CD4-positive, alpha-beta T cell treated with Interleukin-17A for 1 hour (primary cell): ENCODE measurements at regions not wholly inside any gene's neighbourhood (a gene's known extent, or its start where the extent isn't known, plus 50 kb on each side); places are given as distances from the start of the nearest gene placed in this dataset.
"Not testable (repeated sequence)": the region's sequence is repeated elsewhere in the genome, so short reads cannot be mapped to it uniquely, and the experiment has no call there.

ENCODE experiments used
- DNase-seq: peaks from one replicate; pipeline ENCODE4 v3.0.0-alpha.2; 2020

DNA sequence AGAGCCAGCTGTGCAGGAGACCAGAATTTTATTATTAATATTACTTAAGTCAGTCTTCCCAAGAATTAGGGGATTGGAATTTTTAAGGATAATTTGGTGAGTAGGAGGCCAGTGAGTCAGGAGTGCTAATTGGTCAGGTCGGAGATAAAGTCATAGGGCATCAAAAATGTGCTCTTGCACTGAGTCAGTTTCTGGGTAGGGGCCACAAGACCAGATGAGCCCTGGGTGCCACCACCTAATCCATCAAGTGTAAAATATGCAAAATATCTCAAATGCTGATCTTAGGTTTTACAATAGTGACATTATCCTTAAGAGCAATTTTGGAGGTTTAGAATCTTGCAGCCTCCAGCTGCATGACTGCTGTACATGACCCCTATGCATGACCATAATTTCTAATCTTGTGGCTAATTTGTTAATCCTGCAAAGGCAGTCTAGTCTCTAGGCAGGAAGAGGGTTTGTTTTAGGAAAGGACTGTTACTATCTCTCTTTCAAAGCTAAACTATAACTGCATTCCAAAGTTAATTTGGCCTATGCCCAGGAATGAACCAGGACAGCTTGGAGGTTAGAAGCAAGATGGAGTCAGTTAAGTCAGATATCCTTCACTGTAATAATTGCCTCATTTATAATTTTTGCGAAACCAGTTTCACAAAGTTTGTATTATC, 215.9 kb downstream of the RNF152 start:
- no peak for DNase-seq

GRCh38 chr18:61669320-61669719, 223.5 kb downstream of the RNF152 start:
- DNase-seq: no peak

- no peak for DNase-seq
Observed at GRCh38 chr18:61666876-61667590, 225.8 kb downstream of the RNF152 start.

- DNase-seq: no peak
Observed at GRCh38 chr18:61664419-61665084, 228.3 kb downstream of the RNF152 start.

DNA sequence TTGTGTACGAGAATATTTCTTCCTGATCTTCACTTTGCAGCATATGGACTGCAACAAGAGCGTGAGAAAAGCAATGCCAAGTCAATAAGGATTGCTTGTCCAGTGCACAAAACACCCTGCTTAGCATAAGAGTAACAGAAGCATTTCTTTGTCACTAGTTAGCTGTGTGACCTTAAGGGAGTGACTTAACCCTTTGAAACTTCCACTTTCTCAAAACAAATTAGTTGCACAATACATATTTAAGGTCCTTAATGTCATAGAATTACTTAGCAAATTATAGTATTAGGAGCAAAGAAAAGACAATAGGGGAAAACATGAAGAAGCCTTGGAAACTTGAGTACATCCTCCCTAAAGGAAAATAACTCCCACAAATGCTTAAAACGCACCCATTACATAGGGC, 230.1 kb downstream of the RNF152 start:
- DNase-seq: no peak

DNA sequence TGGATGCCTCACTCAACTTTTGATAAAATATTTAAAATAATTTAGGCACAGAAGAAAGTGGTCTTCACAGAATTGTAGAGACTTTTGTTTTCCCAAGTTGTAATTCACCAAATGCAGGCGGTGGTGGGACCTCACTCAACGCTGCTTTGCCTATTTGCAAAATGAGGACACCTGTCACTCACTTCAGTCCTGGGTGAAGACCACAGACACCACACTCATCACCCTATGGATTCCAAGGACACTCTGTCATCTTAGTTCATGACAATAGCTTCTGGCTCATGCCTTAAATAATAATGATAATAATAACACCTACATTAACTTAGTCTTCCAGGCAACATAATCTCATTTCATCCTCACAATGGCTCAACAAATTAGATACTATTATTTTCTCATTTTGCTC, 234.4 kb downstream of the RNF152 start:
- DNase-seq: no peak

DNA sequence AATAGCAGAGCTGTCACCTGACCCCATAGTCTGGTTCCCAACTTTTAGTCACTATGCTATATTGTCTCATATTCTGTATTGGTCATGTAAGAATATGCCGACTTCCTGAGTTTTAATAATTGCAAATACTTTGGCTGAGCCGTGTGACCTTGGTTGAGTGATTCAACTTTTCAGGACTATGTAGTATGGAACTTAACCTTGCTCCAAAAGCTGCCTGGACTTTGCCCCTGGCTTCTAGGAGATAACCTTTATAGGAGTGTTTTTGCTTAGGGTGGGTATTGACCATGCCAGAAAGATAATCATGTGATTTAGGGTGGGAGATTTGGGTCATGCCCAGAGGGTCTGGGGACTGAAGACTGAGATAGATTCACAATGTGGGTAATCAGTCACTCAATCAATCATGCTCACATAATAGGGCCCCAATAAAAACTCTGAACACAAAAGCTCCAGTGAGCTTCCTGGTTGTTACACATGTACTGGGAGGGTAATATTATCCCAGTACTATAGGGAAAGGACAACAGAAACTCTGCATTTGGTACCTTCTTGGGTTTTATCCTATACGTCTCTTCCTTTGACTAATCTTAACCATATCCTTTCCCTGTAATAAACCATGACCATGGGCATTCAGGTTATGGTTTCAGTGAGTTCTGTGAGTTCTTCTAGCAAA, 235.6 kb downstream of the RNF152 start:
- no peak for DNase-seq

DNA sequence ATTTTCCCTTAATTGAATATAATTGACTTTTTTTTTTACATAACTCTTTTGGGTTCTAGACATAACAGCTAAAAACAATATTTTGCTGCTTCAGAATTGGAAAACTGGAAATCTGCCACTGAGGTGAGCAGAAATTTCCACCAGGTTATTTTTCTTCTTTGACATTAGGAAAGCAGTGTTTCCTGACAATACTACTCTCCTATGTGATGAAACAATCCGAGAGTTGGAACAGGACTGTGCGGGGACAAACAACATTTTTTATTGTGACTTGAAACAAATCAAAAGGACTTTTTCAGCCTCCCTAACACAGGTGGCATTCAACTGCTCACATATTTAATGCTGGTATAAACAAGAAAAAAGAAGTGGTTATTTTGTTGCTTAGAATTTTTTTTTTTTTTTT, 237.2 kb downstream of the RNF152 start:
- no peak for DNase-seq

- no peak for DNase-seq
Observed at GRCh38 chr18:61653823-61654551, 238.8 kb downstream of the RNF152 start.

GRCh38 chr18:61651880-61652268, 240.9 kb downstream of the RNF152 start:
- no peak for DNase-seq

DNA sequence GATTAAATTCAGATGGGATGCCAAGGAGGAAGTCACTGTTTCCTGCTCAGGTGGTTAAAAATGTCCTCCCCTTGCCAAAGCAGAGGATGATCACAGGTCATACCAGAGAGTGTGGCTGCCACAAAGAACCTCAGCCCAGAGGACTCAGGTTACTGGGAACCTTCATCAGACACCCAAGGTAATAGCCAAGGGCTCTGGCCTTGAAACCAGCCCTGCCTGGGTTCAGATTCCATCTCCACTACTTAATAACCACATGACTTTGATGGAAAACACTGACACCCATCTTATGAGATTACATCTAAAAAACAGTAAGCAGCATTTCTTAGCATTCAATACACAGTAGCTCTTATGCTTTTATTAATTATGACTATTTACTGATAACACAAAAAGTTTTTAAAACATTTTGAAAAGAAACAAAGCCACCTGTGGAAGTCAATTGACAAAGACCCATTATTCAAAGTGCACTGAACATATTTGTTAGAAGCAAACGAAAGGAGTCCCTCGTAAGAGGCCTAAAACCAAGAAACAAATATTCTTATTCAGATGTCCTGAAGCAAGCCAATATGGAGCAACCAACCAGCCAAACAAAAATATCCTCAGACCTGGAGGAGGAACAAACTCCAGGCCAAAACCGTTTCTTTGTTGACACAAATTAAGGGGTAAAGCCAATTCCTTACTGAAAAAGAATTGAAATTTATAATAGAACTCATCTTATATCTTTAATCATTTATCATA, 241.5 kb downstream of the RNF152 start:
- no peak for DNase-seq

DNA sequence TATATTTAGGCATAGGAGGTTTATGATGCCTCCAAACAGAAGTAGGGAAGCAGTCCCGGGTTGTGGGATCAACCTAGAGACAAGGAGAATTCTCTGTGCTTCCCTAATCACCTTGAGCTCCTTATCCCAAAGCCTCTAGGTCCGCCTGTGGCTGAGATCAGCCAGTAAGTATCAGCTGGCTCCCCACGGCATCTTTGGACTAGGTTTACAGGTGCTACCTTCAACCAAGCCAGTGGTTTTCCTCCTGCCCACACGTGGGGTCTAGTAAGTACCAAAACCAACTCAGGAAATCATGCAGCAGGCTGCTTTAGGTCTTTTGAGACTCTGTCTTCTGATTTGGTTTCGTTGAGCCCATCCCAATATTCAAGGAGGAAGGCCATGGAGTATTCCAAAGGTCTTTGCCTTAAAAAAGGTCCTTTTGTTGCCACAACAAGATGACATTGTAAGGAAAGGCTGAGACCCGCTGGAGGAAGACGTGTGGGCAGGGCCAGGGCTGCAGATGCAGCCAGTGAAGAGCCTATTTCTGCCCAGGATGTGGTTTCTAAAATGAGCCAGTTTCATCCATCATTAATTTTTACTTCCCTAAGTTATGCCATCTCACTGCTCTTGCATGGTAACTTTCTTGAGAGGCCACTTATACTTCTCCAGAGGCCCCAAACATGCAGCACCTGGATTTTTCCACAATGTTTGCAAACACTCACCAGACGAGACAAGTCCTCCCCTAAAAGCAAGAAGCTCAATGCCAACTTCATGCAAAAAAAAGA, 248.7 kb downstream of the RNF152 start:
- DNase-seq: no peak

DNA sequence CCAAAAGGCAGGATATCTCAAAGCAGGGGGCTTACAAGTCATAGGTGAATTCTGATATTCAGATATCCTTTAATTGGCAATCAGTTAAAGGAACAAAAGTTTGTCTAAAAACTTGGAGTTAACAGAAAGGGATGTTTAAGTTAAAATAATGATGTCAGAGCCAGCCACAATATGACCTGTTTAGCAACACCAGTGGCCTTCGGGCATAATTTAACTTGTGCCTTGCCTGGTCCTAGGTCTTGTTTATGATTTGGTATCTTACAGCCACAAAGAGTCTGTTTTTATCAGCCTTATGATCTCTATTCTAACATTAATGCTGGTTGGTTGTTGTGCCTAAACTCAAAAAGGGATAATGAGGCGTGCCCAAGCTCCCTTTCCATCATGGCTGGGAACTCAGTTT, 252.9 kb downstream of the RNF152 start:
- DNase-seq: no peak

GRCh38 chr18:61637905-61638595, 254.8 kb downstream of the RNF152 start:
- no peak for DNase-seq

- DNase-seq: no peak
Observed at GRCh38 chr18:61637319-61637718, 255.5 kb downstream of the RNF152 start.

DNA sequence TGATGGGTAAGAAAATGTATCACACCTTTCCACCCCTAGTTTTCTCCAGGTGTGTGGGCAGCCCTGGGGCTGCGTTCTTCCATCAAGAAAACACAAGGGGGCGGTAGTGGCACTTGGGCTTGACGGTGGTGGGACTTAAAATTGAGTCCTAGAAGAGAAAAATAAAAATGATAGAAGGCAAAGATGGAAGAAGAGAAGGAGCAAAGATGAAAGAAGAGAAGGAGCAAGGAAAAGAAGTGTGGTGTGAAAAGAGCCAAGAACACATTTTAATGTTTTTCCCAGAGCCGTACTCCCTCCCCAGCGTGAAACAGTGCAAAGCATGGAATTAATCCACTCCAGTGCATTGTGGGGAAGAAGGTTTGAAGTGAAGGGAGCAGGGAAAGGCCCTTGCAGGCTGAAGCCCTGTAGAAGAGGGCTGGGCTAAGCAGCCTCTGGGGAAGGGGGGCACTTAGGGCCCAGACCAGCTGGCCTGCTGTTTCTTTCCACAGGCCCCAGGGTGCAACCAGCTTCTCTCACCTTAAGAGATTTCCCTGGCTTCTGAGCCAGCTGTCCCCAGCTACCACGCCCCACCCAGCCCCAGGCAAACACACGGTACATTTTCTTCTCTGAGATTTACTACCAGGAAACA, 256.8 kb downstream of the RNF152 start:
- DNase-seq: peak; percentile 38

DNA sequence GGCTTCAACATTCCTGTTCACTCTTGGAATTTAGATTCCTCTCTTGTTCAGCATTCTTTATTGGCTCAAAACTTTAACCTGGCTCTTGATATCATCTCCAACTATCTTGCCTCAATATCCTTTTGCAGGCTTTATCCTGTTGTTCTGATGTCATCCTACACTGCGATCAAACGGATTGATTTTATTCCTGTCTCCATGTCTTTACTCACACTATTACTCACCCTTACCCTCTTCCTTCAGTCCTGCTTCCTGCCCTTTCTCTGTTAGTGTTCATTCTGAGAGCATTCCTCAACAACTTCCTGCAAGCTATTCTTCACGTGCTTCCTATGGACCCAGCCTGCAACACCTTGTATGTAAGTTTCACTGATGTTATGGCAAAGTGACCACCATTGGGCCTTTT, 264.7 kb downstream of the RNF152 start:
- DNase-seq: no peak

GRCh38 chr18:61624631-61625030, 268.2 kb downstream of the RNF152 start:
- DNase-seq: not testable (repeated sequence)

DNA sequence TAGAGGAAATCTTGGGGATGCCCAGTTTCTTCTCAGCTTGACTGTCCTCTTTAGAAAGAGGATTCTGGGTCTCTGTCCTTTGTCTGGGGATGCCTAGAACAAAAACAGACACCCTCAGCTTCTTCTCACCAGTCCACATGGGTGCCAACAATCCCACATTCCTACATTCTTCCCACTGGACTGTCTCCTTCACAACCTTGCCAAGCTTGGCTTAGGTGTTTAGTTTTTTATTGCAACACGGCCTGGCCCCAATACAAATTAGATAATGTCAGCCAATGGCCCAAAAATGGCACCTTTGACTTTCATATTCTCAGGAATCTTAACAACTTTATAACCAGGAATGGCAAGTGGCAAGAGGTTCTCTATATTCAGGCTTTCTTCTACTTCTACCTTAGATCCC, 273.0 kb downstream of the RNF152 start:
- no peak for DNase-seq

DNA sequence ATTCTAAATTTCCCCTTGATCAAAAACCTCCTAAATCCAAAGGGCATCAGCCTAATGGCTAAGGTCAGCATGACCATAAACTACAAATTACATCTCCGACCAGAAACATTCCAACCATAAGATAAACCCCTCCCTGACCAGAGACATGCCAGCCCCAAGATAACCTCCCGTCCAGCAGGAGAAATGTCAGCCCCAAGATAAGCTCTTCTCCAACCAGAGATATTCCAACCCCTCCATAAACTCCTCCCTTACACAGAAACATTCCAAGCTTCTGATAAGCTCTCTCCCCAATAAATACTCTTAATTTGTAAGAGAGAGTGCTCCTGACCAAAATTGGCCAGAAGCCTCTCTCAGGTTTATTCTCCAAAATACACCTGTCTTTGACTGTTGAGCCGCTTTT, 274.0 kb downstream of the RNF152 start:
- no peak for DNase-seq
